Globus pallidus (tissue), 1 donor: ENCODE measurements at regions not wholly inside any gene's neighbourhood (a gene's known extent, or its start where the extent isn't known, plus 50 kb on each side); places are given as distances from the start of the nearest gene placed in this dataset.

ENCODE experiments used
- DNase-seq: peaks from one replicate; pipeline ENCODE4 v3.0.0-alpha.2; 2015; ENCODE audit warnings: low spot score

GRCh38 chr16:48892893-48893292, 282.9 kb upstream of the N4BP1 start:
- DNase-seq = no peak

- no peak for DNase-seq
Observed at GRCh38 chr16:48887646-48888210, 277.7 kb upstream of the N4BP1 start.

- no peak for DNase-seq
Observed at GRCh38 chr16:48885471-48885870, 275.5 kb upstream of the N4BP1 start.

GRCh38 chr16:48881272-48881671, 271.3 kb upstream of the N4BP1 start:
- no peak for DNase-seq

GRCh38 chr16:48879223-48880122, 269.5 kb upstream of the N4BP1 start:
- DNase-seq = peak; percentile 5

GRCh38 chr16:48877946-48878345, 268.0 kb upstream of the N4BP1 start:
- DNase-seq = no peak

- no peak for DNase-seq
Observed at GRCh38 chr16:48870141-48870540, 260.2 kb upstream of the N4BP1 start.

GRCh38 chr16:48865520-48865919, 255.5 kb upstream of the N4BP1 start:
- no peak for DNase-seq

GRCh38 chr16:48864055-48864454, 254.1 kb upstream of the N4BP1 start:
- DNase-seq = no peak

- DNase-seq = no peak
Observed at GRCh38 chr16:48862087-48862532, 252.1 kb upstream of the N4BP1 start.

- DNase-seq = no peak
Observed at GRCh38 chr16:48860341-48860740, 250.4 kb upstream of the N4BP1 start.

GRCh38 chr16:48852951-48853350, 243.0 kb upstream of the N4BP1 start:
- no peak for DNase-seq

GRCh38 chr16:48852458-48852857, 242.5 kb upstream of the N4BP1 start:
- no peak for DNase-seq

- DNase-seq = no peak
Observed at GRCh38 chr16:48850097-48850770, 240.3 kb upstream of the N4BP1 start.

GRCh38 chr16:48846277-48846676, 236.3 kb upstream of the N4BP1 start:
- DNase-seq = no peak

- DNase-seq = no peak
Observed at GRCh38 chr16:48845261-48845660, 235.3 kb upstream of the N4BP1 start.

- no peak for DNase-seq
Observed at GRCh38 chr16:48838349-48838748, 228.4 kb upstream of the N4BP1 start.

- DNase-seq = no peak
Observed at GRCh38 chr16:48836636-48837035, 226.7 kb upstream of the N4BP1 start.

GRCh38 chr16:48836067-48836466, 226.1 kb upstream of the N4BP1 start:
- DNase-seq = no peak

GRCh38 chr16:48834576-48834975, 224.6 kb upstream of the N4BP1 start:
- no peak for DNase-seq

- no peak for DNase-seq
Observed at GRCh38 chr16:48833461-48833860, 223.5 kb upstream of the N4BP1 start.

GRCh38 chr16:48831076-48831722, 221.2 kb upstream of the N4BP1 start:
- DNase-seq = no peak
